DND-41 (cell line): ENCODE measurements at regions not wholly inside any gene's neighbourhood (a gene's known extent, or its start where the extent isn't known, plus 50 kb on each side); places are given as distances from the start of the nearest gene placed in this dataset.

Experiments used
- EZH2 ChIP-seq: IDR thresholded peaks from 3 replicates; pipeline ENCODE4 v1.6.1; 2012; ENCODE audit warnings: borderline replicate concordance, low read depth, mild to moderate bottlenecking, moderate library complexity, low read length, inconsistent platforms; ENCODE audit not compliant: severe bottlenecking
- TF ChIP-seq, protein P1 (sequence below): IDR thresholded peaks from 2 replicates; pipeline ENCODE4 v1.5.1; 2012; ENCODE audit warnings: borderline replicate concordance, low read length, moderate library complexity, mild to moderate bottlenecking; ENCODE audit not compliant: poor library complexity, severe bottlenecking; ENCODE audit errors: extremely low read depth

DNA sequence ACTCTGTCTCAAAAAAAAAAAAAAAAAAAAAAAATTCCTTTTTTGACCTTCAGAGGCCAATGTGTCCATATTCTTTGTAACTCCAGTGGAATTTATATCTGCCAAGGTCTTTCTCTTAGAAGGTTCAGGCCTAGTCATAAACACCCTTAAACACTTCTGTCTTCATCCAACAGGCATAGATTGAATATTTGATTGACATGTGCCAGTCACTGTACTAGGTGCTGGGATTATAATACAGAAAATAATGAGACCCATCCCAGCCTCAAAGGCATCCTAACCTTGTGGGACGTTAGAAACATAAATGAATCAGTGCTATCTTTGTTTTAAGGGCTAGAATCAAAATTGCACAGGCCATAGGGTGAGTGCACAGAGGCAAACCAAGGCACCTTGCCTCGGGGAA, 62.9 kb upstream of the SERBP1 start:
- TF ChIP-seq, protein P1, sequence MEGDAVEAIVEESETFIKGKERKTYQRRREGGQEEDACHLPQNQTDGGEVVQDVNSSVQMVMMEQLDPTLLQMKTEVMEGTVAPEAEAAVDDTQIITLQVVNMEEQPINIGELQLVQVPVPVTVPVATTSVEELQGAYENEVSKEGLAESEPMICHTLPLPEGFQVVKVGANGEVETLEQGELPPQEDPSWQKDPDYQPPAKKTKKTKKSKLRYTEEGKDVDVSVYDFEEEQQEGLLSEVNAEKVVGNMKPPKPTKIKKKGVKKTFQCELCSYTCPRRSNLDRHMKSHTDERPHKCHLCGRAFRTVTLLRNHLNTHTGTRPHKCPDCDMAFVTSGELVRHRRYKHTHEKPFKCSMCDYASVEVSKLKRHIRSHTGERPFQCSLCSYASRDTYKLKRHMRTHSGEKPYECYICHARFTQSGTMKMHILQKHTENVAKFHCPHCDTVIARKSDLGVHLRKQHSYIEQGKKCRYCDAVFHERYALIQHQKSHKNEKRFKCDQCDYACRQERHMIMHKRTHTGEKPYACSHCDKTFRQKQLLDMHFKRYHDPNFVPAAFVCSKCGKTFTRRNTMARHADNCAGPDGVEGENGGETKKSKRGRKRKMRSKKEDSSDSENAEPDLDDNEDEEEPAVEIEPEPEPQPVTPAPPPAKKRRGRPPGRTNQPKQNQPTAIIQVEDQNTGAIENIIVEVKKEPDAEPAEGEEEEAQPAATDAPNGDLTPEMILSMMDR = no peak
- TF ChIP-seq EZH2 = no peak
